HG03439 (cell line): ENCODE measurements at regions not wholly inside any gene's neighbourhood (a gene's known extent, or its start where the extent isn't known, plus 50 kb on each side); places are given as distances from the start of the nearest gene placed in this dataset.

Experiments
- ATAC-seq: cut with Tn5 transposase; IDR thresholded peaks from one replicate; pipeline ENCODE4 v1.9.1; 2021; ENCODE audit warnings: mild to moderate bottlenecking, moderate library complexity; ENCODE audit not compliant: unreplicated experiment

- no peak for ATAC-seq
These were observed 123.2 kb upstream of the TMC3 start for GRCh38 chr15:81497238-81497637.

GRCh38 chr15:81495780-81496467 lies 121.9 kb upstream of the TMC3 start:
- no peak for ATAC-seq

- ATAC-seq: no peak
These were observed 119.1 kb upstream of the TMC3 start for GRCh38 chr15:81492969-81493645.

- no peak for ATAC-seq
These were observed 118.4 kb upstream of the TMC3 start for GRCh38 chr15:81492331-81492968.

GRCh38 chr15:81491414-81492096 lies 117.5 kb upstream of the TMC3 start:
- no peak for ATAC-seq

GRCh38 chr15:81485806-81486205 lies 111.8 kb upstream of the TMC3 start:
- ATAC-seq: no peak

GRCh38 chr15:81484086-81484955 lies 110.3 kb upstream of the TMC3 start:
- no peak for ATAC-seq

GRCh38 chr15:81483496-81483895 lies 109.5 kb upstream of the TMC3 start:
- ATAC-seq: no peak

- ATAC-seq: no peak
These were observed 107.3 kb upstream of the TMC3 start for GRCh38 chr15:81481346-81481745.

- ATAC-seq: no peak
These were observed 106.6 kb upstream of the TMC3 start for GRCh38 chr15:81480645-81481053.

GRCh38 chr15:81478354-81478753 lies 104.3 kb upstream of the TMC3 start:
- no peak for ATAC-seq

GRCh38 chr15:81475926-81476325 lies 101.9 kb upstream of the TMC3 start:
- ATAC-seq: no peak

GRCh38 chr15:81475471-81475870 lies 101.5 kb upstream of the TMC3 start:
- ATAC-seq: no peak

- ATAC-seq: no peak
These were observed 99.9 kb upstream of the TMC3 start for GRCh38 chr15:81473946-81474345.

- no peak for ATAC-seq
These were observed 99.2 kb upstream of the TMC3 start for GRCh38 chr15:81473177-81473576.

GRCh38 chr15:81471151-81471550 lies 97.1 kb upstream of the TMC3 start:
- no peak for ATAC-seq

GRCh38 chr15:81469154-81469553 lies 95.1 kb upstream of the TMC3 start:
- no peak for ATAC-seq

GRCh38 chr15:81466741-81467140 lies 92.7 kb upstream of the TMC3 start:
- no peak for ATAC-seq

GRCh38 chr15:81454024-81454423 lies 80.0 kb upstream of the TMC3 start:
- no peak for ATAC-seq

- ATAC-seq: no peak
These were observed 76.7 kb upstream of the TMC3 start for GRCh38 chr15:81450721-81451120.
